Body of pancreas (tissue), 4 donors: ENCODE measurements at regions not wholly inside any gene's neighbourhood (a gene's known extent, or its start where the extent isn't known, plus 50 kb on each side); places are given as distances from the start of the nearest gene placed in this dataset.

Source experiments
- POLR2A ChIP-seq, 3 donors: fragments of 450-650 bp; IDR thresholded peaks; one replicate each; pipeline ENCODE4 v1.6.1; 2016; ENCODE audit warnings: antibody characterized with exemption in 3 of 3, mild to moderate bottlenecking in 2 of 3
- TF ChIP-seq, protein P1 (sequence below), 7 experiments: fragments of 450-650 bp in 4 of 7; fragments of 200-600 bp in 3 of 7; sonication (generic) in 3 of 7; IDR thresholded peaks; one replicate each; pipeline ENCODE4 v1.5.1; 2016 to 2019; ENCODE audit warnings: antibody characterized with exemption in 7 of 7

GRCh38 chr3:68287101-68287500 lies 632.7 kb upstream of the SUCLG2 start:
- TF ChIP-seq POLR2A (IDR thresholded peaks at IDR 0.05): no peak
- TF ChIP-seq, protein P1, sequence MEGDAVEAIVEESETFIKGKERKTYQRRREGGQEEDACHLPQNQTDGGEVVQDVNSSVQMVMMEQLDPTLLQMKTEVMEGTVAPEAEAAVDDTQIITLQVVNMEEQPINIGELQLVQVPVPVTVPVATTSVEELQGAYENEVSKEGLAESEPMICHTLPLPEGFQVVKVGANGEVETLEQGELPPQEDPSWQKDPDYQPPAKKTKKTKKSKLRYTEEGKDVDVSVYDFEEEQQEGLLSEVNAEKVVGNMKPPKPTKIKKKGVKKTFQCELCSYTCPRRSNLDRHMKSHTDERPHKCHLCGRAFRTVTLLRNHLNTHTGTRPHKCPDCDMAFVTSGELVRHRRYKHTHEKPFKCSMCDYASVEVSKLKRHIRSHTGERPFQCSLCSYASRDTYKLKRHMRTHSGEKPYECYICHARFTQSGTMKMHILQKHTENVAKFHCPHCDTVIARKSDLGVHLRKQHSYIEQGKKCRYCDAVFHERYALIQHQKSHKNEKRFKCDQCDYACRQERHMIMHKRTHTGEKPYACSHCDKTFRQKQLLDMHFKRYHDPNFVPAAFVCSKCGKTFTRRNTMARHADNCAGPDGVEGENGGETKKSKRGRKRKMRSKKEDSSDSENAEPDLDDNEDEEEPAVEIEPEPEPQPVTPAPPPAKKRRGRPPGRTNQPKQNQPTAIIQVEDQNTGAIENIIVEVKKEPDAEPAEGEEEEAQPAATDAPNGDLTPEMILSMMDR (IDR thresholded peaks at IDR 0.05): no peak
